HUDEP-2 (cell line): ENCODE measurements at regions not wholly inside any gene's neighbourhood (a gene's known extent, or its start where the extent isn't known, plus 50 kb on each side); places are given as distances from the start of the nearest gene placed in this dataset.

Experiments used
- DNase-seq, 76 experiments: peaks; one replicate each; lab custom pipeline; 2025; ENCODE audit not compliant: unreplicated experiment in 76 of 76; lab: John Stamatoyannopoulos, UW

GRCh38 chr22:48606684-48607307 is 1220.9 kb downstream of the BRD1 start:
- DNase-seq = no peak

- DNase-seq = no peak
Measured at GRCh38 chr22:48605856-48606481, 1221.7 kb downstream of the BRD1 start.

DNA sequence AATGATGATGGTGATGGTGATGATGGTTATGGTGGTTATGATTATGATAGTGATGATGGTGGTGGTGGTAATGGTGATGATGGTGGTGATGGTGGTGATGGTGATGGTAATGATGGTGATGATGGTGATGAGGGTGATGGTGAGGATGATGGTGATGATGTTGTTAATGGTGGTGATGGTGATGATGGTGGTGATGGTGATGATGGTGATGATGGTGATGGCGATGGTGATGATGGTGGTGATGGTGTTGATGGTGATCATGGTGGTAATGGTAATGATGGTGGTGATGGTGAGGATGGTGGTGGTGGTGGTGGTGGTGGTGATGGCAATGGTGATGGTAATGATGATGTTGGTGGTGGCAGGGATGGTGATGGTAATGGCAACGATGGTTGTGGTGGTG is 1222.5 kb downstream of the BRD1 start:
- DNase-seq = no peak

- no peak for DNase-seq
Measured at GRCh38 chr22:48603621-48604320, 1223.9 kb downstream of the BRD1 start.

DNA sequence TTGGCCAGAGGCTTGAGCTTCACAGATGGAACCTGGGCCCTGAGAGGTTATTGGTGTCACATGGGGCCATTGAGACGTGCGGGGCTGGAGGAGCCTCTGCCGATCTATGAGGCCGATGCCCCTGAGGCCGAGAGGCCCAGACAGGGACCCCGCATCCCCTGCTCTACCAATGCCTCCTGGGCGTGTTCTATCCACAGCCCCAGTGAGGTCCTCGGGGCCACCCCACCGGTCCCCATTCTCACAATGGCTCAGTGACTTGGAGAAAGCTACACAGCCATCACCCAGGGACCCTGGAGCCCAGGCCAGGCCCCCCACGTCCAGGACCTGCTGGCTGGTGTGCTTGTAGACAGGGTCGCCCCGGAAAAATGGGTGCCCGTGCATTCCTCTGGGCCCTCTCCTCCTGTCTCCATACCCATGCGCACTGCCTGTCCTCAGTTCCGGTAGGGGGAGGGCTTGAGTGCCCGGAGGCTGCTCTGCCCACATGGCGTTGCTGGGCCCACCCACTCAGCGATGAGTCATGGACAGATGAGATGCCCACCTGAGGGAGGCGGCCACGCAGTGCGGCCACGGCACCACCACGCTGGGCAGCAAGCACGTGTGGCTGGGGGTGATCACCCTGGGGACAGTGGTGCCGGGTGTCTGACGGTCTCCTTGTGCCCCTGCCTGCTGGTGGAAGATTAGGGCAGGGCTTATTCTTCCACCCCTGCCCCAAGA is 1224.7 kb downstream of the BRD1 start:
- DNase-seq = no peak

DNA sequence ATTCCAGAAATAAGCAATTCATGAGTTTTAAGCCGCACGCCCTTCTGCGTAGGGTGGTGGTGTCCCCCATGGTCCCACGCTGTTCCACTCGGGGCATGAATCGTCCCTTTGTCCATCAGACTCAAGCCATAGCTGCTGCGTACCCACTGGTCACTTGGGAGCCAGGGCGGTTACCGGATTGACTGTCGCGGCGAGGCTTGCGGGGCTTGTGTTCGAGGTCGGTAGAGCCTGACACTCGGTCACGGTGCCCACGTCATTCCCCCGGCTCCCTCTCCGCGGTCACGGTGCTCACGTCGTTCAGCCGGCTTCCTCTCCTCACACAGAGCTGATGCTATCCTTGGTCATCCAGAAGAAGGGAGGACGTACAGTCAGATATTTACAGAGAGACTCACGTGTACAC is 1227.0 kb downstream of the BRD1 start:
- DNase-seq = no peak

DNA sequence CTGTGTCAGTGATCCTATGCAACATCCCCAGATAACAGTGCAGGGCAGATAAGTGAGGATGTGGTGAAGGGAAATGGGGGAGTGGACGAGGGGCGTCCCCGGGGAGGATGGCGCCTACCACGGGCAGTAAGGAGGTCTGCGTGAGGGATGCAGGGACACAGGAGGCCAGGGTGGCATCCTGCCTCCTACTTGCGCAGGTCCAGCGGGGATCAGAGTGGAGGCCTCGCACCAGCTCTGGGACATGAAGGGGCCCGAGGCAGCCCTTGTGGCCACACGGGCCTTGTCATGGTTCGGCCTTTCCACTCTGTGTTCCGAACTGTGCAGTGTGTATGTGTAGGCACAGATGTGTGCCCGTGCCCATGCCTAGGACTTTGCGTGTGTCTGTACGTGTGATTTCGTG is 1227.5 kb downstream of the BRD1 start:
- DNase-seq = no peak

DNA sequence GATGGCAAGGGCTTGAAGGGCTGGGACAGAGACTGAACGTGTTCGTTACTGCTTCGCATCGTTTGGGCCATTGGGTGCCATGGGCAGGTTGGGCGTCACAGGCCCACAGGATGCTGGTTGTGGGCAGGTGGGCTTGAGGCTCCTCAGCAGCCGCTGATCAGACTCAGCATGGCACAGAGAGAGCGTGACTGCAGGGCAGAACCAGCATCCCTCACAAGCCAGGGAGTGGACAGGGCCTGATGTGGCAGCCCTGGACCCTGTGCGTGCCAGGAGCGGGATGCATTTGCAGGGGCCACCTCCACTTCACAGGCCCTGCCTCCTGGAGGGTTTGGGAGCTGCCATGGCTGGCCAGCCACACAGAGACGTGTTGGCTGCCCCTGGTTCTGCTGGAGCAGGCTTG is 1228.3 kb downstream of the BRD1 start:
- DNase-seq = no peak

DNA sequence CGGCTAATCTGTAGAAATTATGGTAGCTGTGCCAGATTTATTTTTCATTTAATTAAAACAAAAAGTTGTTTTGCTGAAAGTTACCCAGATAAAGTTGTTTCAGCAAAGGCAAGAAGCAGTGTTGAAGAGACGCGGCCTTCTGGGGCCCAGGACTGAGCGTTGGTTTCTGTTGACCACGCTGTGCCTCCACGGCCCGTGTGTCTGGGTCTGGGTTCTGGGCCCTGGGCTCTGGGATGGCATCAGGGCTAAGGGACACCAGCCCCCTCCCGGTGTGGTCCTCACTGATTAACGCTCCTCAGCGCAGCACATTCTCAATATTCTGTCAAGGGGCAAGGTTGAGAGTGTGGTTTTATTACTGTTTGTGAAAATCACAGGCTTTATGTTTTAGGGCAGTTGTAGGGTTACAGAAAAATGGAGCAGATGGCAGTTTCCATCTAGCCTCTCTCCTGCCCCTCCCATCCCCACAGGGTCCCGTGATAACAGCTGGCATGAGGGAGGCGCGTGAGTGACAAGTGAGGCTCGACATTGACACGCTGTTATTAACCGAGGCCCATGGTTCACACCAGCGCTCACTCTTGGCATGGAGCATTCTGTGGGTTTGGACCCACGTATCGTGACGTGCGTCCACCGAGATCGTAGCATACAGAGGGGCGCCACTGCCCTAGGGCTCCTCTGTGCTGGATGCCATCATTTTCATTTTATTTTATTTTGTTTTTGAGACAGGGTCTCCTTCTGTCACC is 1231.4 kb downstream of the BRD1 start:
- no peak for DNase-seq

DNA sequence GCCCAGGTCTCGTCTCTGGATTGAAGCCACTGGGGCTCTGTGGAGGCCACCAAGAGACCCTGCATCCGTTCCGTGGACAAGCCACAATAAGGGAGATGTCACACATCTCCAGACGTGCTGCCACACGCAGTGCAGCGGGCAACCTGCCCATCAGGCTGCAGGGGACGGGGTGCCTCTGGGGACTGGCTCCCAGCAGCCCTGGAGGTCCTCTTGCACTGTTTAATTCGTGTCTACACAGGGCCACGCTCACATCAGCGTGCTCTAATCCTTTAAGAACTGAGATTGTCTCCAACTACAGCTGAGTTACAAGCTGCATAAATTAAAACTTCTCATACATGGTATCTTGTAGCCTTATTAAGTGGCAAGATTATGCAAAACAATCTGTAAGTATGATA is 1232.2 kb downstream of the BRD1 start:
- DNase-seq = no peak

GRCh38 chr22:48594757-48595510 is 1232.7 kb downstream of the BRD1 start:
- DNase-seq = no peak

DNA sequence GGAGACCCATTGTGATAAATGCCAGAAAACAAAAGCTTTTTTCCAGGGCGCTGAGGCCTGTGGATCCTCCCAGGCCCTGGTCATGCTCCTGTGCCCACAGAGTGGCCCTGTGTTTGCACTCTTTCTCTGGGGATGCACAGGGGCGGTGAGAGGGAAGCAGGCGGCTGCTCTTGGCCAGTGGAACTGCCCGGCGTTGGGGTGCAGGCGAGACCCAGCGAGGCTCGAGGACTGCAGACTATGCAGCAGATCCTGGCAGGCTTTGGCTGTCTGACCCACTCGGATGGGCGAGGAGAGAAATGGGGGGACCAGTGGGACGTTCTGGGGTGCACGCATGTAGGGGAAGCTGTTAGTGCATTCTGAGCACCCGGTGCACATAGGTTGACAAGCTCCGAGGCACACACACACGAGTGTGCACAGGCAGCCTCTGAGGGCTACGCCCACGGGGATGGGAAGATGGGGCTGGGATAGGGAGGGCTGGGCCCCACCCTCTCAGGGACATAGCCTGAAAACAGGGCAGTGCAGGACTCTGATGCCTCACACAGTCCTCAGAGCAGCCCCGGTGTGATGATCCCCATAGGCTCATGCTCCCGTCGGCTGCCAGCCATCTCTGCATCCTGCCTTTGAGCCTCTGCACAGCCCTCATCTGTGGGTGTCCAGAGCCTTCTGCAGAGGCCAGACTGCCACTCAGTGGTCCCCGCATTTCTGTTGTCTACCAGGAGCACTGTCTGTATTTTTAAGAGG is 1233.5 kb downstream of the BRD1 start:
- no peak for DNase-seq

- no peak for DNase-seq
Measured at GRCh38 chr22:48593551-48593950, 1234.1 kb downstream of the BRD1 start.

DNA sequence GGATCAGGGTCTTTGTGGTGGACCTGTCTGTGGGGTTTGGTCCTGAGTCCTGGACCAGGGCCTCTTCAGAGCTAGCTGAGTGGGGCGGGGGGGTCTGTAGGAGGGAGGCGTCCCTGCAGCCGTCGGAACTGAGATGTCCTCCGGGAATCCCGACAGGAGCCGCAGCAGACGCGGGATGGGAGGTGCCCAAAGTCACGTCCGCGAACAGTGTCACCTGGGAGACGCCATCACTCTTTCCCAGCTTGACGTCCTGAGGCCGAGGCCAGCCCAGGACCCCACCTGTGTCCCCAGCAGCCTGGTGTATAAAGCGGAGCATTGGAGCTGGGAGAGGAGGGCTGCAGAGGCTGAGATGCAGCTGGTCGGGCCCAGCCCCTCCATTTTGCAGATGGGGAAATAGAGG is 1234.7 kb downstream of the BRD1 start:
- DNase-seq = no peak

DNA sequence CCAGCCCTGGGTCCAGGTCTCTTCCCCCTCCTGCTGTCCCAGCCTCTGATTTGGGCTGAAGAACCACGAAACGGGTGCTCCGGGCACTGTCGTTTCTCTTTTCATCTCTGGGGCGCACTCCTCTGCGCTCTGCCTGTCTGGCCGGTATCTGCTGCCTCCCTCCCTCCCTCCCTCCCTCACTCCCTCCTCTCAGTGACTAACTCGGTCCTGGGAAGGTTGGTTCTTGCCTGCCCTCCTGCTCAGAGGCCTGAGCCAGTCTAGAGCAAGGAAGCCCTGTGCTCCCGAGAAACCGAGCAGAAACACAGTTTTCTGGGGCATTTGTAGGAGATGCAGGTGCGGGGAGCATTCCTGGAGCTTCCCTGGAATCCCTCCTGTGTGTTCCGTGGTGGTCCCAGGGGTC is 1235.2 kb downstream of the BRD1 start:
- DNase-seq = no peak

DNA sequence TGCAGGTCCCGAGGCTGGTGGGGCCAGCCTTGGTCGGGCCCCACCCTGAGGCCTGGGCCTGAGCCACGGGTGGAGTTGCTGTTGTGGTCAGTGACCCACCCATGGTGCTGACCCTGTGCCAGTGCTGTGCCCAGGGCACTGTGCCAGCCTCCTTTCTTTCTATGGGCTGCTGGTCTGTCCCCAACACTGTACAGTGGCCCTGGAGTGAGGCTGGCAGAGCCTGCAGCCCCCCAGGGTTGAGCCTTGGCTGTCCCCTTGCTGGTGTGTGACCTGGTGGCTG is 1235.7 kb downstream of the BRD1 start:
- no peak for DNase-seq

DNA sequence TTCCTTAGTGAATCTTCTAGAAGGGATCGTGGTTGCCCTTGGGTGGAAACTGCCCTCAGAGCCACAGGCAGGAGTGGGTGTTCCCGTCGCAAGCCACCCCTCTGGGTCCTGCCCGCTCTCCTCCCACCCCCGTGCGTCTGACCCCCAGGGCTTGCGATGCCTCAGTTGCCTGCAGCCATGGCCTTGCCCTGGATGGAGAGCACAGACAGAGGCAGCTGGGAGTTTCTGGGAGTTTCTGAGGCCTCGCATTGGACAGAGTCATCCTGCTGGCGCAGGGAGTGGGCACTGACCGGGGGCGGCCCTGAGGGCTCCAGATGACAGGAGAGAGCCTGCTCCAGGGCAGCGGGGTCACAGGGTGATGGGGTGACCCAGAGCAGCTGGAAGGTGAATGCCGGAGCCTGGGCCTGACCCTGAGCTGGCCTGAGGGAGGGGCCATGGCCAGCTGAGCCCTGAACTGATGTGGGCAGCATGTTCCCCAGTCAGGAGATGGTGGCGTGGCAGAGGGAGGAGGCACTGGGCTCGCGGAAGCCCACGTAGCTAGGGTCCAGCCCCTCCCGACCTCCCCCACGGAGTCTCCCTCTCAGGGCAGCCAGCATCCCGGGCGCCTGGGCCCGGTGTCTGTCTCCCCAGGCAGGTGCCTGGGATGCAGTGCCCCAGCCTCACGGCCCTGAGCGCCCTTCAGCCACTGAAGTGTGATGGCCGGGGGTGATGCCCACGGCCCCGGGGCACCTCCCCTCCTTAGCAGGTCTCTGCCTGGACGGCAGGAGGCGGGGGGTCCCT is 1236.2 kb downstream of the BRD1 start:
- no peak for DNase-seq

DNA sequence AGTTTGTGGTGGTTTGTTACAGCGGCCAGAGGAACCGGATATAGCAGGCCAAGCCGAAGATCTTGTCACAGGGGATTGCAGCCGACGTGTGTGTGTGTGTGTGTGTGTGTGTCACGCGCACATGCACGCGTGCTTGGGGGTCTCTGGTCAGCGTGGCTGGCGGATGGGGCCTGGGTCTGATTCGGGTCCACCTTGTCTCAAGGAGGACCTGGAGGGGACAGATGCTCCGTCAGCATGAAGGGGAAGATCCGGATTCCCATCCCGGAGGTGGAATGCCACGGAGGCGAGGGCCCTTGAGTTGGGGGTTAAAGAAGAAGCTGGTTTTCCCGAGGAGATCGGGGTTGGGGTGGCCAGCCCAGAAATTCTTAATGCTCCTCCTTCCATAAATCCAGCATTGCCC is 1237.8 kb downstream of the BRD1 start:
- no peak for DNase-seq

GRCh38 chr22:48588878-48589450 is 1238.7 kb downstream of the BRD1 start:
- no peak for DNase-seq
